Gastrocnemius medialis (tissue), 4 donors: ENCODE measurements at regions not wholly inside any gene's neighbourhood (a gene's known extent, or its start where the extent isn't known, plus 50 kb on each side); places are given as distances from the start of the nearest gene placed in this dataset.

ENCODE experiments used
- ATAC-seq, 2 donors: fragments of 150-250 bp; one replicate each; pipeline ENCODE4 v1.9.1; 2016
- DNase-seq, 2 donors: peaks; one replicate each; pipeline ENCODE4 v3.0.0-alpha.2; 2019
- H3K27ac ChIP-seq, 4 donors: fragments of 200-600 bp; sonication (generic); 1 replicate in 1 of 4; 2 replicates in 3 of 4; pipeline ENCODE4 v1.5.1; 2016 to 2018; ENCODE audit warnings: mild to moderate bottlenecking in 2 of 4, moderate library complexity in 1 of 4
- H3K27me3 ChIP-seq, 3 donors: fragments of 200-600 bp; sonication (generic) in 2 of 3; 1 replicate in 1 of 3; 2 replicates in 2 of 3; pipeline versions ENCODE4 v1.5.1 to v1.6.0; 2016 to 2019; ENCODE audit warnings: mild to moderate bottlenecking in 1 of 3, moderate library complexity in 1 of 3
- H3K36me3 ChIP-seq, 2 donors: fragments of 200-600 bp; sonication (generic) in 1 of 2; one replicate each; pipeline ENCODE4 v1.5.1; 2017 to 2018
- H3K4me1 ChIP-seq, 2 donors: fragments of 200-600 bp; sonication (generic) in 1 of 2; one replicate each; pipeline ENCODE4 v1.5.1; 2016 to 2017; ENCODE audit warnings: mild to moderate bottlenecking in 2 of 2
- H3K4me3 ChIP-seq, 4 donors: fragments of 200-600 bp; sonication (generic) in 3 of 4; 1 replicate in 1 of 4; 2 replicates in 3 of 4; pipeline ENCODE4 v1.5.1; 2016 to 2019; ENCODE audit warnings: mild to moderate bottlenecking in 2 of 4
- H3K9me3 ChIP-seq, 3 donors: fragments of 200-600 bp; sonication (generic) in 2 of 3; 1 replicate in 1 of 3; 2 replicates in 2 of 3; pipeline ENCODE4 v1.5.1; 2016 to 2019
- CTCF ChIP-seq, 5 experiments: fragments of 450-650 bp in 3 of 5; fragments of 200-600 bp in 2 of 5; sonication (generic) in 2 of 5; IDR thresholded peaks in 4 of 5; conservative IDR thresholded peaks in 1 of 5; 1 replicate in 4 of 5; 2 replicates in 1 of 5; pipeline ENCODE4 v1.5.1; 2016 to 2019; ENCODE audit warnings: antibody characterized with exemption in 5 of 5, mild to moderate bottlenecking in 3 of 5, moderate library complexity in 3 of 5
- POLR2A ChIP-seq, 2 donors: fragments of 450-650 bp; IDR thresholded peaks; one replicate each; pipeline ENCODE4 v1.6.1; 2017; ENCODE audit warnings: antibody characterized with exemption in 2 of 2, mild to moderate bottlenecking in 2 of 2, moderate library complexity in 2 of 2
- in situ Hi-C, 4 donors: fragments of 200-750 bp; cut with MboI; loops; one replicate each; pipeline versions ENCODE4 v1.15.0 to v1.8.0; 2017; ENCODE audit warnings: low sequenced_read_pairs in 4 of 4
- intact Hi-C: fragments of 100-400 bp; cut with DNase I; formaldehyde crosslinking; loops from one replicate; pipeline ENCODE4 v1.15.1; 2023; ENCODE audit warnings: low total_unique reads

- H3K4me1 ChIP-seq: no peaks in the 10 kb centered on the region
- DNase-seq (no peak), ATAC-seq (no peak)
- TF ChIP-seq CTCF (IDR thresholded peaks at IDR 0.05 in 4 of 5, conservative IDR thresholded peaks at IDR 0.05 in 1 of 5): no peak
- H3K27me3 ChIP-seq: no peaks in the 10 kb centered on the region
- no peak overlapping the region for H3K27ac ChIP-seq
- intact Hi-C loops (no loop called here), in situ Hi-C loops (no loop called here)
- H3K4me3 ChIP-seq: no peak overlapping the region
- H3K9me3 ChIP-seq: no peaks in the 10 kb centered on the region
- no peaks in the 10 kb centered on the region for H3K36me3 ChIP-seq
Measured at GRCh38 chr7:17194656-17195055, 103.8 kb upstream of the AHR start.

- intact Hi-C loops: no loop called here
- no peak for ATAC-seq
- in situ Hi-C loops: no loop called here
- TF ChIP-seq CTCF (IDR thresholded peaks at IDR 0.05 in 4 of 5, conservative IDR thresholded peaks at IDR 0.05 in 1 of 5): no peak
- no peak for TF ChIP-seq POLR2A (IDR thresholded peaks at IDR 0.05)
- Histone ChIP-seq H3K27ac (no peak overlapping the region), H3K36me3 (no peaks in the 10 kb centered on the region), H3K4me3 (no peak overlapping the region), H3K27me3 (no peaks in the 10 kb centered on the region), H3K4me1 (no peaks in the 10 kb centered on the region), H3K9me3 (no peaks in the 10 kb centered on the region)
- no peak for DNase-seq
Measured at GRCh38 chr7:17195576-17195975, 102.9 kb upstream of the AHR start.

- intact Hi-C loops: no loop called here
- H3K27ac ChIP-seq: no peak overlapping the region
- H3K4me1 ChIP-seq: no peaks in the 10 kb centered on the region
- H3K36me3 ChIP-seq: no peaks in the 10 kb centered on the region
- in situ Hi-C loops: no loop called here
- no peaks in the 10 kb centered on the region for H3K9me3 ChIP-seq
- TF ChIP-seq POLR2A (IDR thresholded peaks at IDR 0.05) (no peak), CTCF (IDR thresholded peaks at IDR 0.05 in 4 of 5, conservative IDR thresholded peaks at IDR 0.05 in 1 of 5) (no peak)
- DNase-seq: no peak
- no peaks in the 10 kb centered on the region for H3K27me3 ChIP-seq
- ATAC-seq: no peak
- H3K4me3 ChIP-seq: no peak overlapping the region
Measured at GRCh38 chr7:17205910-17206309, 92.5 kb upstream of the AHR start.

- no peak for ATAC-seq
- no peaks in the 10 kb centered on the region for H3K27me3 ChIP-seq
- in situ Hi-C loops (no loop called here), intact Hi-C loops (no loop called here)
- H3K4me1 ChIP-seq: no peaks in the 10 kb centered on the region
- H3K27ac ChIP-seq: no peak overlapping the region
- TF ChIP-seq CTCF (IDR thresholded peaks at IDR 0.05 in 4 of 5, conservative IDR thresholded peaks at IDR 0.05 in 1 of 5) (no peak), POLR2A (IDR thresholded peaks at IDR 0.05) (no peak)
- H3K36me3 ChIP-seq: no peaks in the 10 kb centered on the region
- H3K4me3 ChIP-seq: no peak overlapping the region
- DNase-seq: no peak
- no peaks in the 10 kb centered on the region for H3K9me3 ChIP-seq
Measured at GRCh38 chr7:17206349-17206905, 92.0 kb upstream of the AHR start.

GRCh38 chr7:17207220-17207619, 91.2 kb upstream of the AHR start:
- H3K9me3 ChIP-seq: no peaks in the 10 kb centered on the region
- intact Hi-C loops: no loop called here
- in situ Hi-C loops: no loop called here
- H3K27me3 ChIP-seq: no peaks in the 10 kb centered on the region
- H3K27ac ChIP-seq: no peak overlapping the region
- DNase-seq (no peak), ATAC-seq (no peak)
- H3K4me1 ChIP-seq: no peaks in the 10 kb centered on the region
- H3K4me3 ChIP-seq: no peak overlapping the region
- TF ChIP-seq POLR2A (IDR thresholded peaks at IDR 0.05) (no peak), CTCF (IDR thresholded peaks at IDR 0.05 in 4 of 5, conservative IDR thresholded peaks at IDR 0.05 in 1 of 5) (no peak)
- no peaks in the 10 kb centered on the region for H3K36me3 ChIP-seq
